ENCODE measurements at regions not wholly inside any gene's neighbourhood (a gene's known extent, or its start where the extent isn't known, plus 50 kb on each side); places are given as distances from the start of the nearest gene placed in this dataset.

DNA sequence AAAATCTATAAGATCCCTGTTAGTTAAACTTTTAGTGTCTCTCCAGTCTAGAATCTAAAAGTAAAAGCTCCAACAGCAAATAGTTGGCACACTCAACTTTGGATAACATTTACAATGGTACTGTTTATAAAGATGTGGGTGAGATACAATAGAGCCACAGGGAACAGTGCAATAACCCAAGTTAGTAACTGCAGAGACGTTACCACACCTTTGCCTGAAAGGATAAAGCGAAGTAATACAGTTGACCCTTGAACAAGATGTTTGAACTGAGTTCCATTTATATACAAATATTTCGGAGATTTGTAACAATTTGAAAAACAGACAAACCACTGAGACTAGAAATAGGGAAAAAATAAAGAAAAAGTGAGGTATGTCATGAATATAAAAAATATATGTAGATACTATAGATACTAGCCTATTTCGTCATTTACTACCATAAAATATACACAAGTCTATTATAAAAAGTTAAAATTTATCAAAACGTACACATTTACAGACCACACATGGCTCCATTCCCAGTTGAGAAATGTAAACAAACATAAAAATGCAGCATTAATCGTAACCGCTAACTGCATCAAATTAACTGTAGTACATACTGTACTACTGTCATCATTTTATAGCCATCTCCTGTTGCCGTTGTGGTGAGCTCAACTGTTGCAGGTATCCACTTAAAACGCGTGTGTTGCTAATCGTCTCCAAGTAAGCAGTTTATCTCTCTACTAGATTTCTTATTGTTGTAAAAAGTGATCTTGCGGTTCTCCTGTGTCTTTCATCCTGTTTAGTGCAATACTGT is 56.5 kb upstream of the HIF1A start:
- H3K27me3 Mint-ChIP-seq = no peaks in the 10 kb centered on the region
- H3K4me1 Mint-ChIP-seq = peaks cover 16 to 26% (median 22%) of the 10 kb centered on the region in 3 donors
- H3K9me3 Mint-ChIP-seq = no peaks in the 10 kb centered on the region
- H3K4me3 Mint-ChIP-seq = no peak overlapping the region
- H3K36me3 Mint-ChIP-seq = peaks cover 3% of the 10 kb centered on the region
- no peak overlapping the region for H3K27ac Mint-ChIP-seq

DNA sequence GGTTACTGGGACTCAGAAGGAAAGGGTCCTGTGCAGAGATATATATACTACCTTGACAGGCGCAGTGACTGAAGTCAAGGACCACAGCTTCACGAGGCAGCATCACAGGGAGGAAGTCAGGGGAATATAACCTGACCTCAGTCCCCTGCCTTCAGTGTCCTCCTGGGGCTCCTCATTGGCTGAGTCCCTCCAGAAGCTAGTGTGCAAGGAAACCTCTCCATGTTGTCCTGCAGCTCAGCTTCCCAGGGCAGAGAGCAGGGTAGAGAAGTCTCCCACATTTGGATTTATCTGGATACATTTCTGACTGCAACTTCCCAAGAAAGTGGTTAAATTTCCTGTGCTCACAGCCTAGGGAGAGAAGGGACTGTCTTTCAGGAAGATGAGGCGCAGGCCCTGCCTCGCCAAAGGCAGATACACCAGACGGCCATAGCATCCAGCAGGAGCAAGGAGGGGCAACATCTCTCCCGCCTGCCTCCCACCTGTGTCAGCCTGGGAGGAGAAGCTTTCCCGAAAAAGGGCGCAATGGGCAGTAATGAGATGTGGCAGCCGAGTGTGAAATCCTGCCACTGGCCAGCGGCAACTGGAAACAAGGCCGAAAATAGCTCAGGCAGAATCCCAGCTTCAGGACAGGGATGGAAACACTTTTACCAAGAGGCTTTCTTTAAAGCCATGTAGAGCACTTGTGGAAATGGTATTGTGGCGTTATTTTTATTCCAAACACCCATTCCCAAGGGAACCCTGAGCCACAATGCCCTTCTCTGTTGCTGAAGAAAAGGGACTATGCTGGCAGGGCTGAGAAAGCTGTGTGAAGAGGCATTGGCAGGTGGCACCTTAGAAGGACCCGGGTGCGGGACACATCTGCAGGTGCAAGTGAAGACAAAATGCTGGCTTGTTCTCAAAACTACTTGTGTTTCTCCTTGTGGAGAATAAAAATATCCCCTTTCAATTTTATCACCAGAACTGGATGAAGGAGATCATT is 54.9 kb upstream of the HIF1A start:
- Mint-ChIP-seq H3K27me3 (no peaks in the 10 kb centered on the region), H3K4me1 (peaks cover 27 to 36% (median 35%) of the 10 kb centered on the region in 3 donors), H3K27ac (no peak overlapping the region), H3K9me3 (no peaks in the 10 kb centered on the region), H3K36me3 (peaks cover 3% of the 10 kb centered on the region), H3K4me3 (no peak overlapping the region)

DNA sequence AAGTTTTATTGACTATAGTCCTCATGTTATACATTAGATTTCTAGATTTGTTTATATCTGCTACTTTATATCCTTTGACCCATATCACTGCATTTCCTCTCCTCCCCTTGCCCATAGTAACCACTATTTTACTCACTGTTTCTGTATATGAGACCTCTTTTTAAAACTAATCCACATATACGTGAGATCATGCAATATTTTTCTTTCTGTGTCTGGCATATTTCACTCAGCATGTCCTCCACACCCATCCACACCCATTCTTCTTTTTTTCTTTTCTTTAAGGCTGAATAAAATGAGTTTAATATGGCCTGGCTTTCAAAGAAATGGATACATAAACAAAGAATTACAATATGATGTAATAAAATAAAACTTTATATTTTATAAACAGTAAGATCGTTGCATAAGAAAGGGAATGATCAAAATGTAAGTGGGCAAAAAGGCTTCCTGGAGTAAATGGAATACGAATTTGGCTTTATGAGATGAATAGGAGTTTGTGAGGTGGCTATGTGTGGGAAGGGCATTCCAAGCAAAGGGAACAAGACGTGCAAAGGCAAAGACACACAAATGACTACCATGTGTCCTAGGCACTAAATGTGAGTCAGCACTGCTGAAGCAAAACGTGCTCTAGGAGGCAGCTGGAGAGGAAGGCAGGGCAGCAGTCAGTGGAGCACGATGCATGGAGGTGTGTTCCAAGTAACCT is 53.2 kb upstream of the HIF1A start:
- H3K27me3 Mint-ChIP-seq = no peaks in the 10 kb centered on the region
- H3K4me3 Mint-ChIP-seq = peak overlapping the region in 1 of 4 donors; percentile 65
- H3K4me1 Mint-ChIP-seq = peaks cover 20 to 29% (median 26%) of the 10 kb centered on the region in 3 donors
- H3K9me3 Mint-ChIP-seq = no peaks in the 10 kb centered on the region
- peak overlapping the region in 1 of 3 donors; percentile 12 for H3K27ac Mint-ChIP-seq
- H3K36me3 Mint-ChIP-seq = peaks cover 3% of the 10 kb centered on the region

DNA sequence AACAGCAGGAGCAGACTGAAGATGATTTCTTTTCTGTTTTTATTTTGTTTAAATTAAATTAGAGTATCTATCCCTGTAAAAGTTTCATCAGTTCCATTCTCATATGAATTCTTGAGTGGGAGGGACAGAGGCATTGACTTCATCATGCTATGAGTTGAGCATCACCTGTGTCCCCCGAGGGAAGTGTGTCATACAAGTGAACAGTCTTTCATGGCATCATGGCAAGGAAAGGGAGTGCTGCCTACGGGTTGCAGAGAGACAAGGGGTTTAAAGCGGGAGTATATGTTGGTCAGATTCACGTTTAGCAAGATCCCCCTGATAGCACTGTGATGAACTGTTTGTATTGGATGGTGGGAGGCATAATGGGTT is 52.7 kb upstream of the HIF1A start:
- Mint-ChIP-seq H3K9me3 (no peaks in the 10 kb centered on the region), H3K27ac (peak overlapping the region in 1 of 3 donors; percentile 12), H3K4me1 (peaks cover 19 to 27% (median 22%) of the 10 kb centered on the region in 3 donors), H3K4me3 (no peak overlapping the region), H3K36me3 (no peaks in the 10 kb centered on the region), H3K27me3 (no peaks in the 10 kb centered on the region)

DNA sequence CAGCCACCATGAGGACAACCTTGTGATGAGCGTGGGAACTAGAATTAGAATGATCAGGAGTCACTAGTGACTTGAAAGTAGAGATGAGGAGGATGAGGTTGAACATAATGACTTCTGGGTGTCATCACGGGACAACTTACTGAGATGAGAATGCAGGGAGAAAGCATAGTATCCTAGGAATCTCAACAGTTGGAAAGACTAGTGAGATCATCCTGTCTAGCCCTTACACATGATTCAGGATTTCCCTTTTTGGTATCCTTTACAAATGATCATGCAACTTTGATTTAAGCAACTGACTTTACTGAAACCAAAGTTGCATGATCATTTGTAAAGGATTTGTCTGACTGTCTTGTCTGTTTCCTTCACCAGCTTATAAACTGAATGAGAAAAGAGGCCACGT is 51.8 kb upstream of the HIF1A start:
- Mint-ChIP-seq H3K36me3 (no peaks in the 10 kb centered on the region), H3K27ac (peak overlapping the region in 2 of 3 donors; percentile 50 to 79), H3K27me3 (no peaks in the 10 kb centered on the region), H3K9me3 (no peaks in the 10 kb centered on the region), H3K4me3 (no peak overlapping the region), H3K4me1 (peaks cover 18 to 27% (median 19%) of the 10 kb centered on the region in 3 donors)

DNA sequence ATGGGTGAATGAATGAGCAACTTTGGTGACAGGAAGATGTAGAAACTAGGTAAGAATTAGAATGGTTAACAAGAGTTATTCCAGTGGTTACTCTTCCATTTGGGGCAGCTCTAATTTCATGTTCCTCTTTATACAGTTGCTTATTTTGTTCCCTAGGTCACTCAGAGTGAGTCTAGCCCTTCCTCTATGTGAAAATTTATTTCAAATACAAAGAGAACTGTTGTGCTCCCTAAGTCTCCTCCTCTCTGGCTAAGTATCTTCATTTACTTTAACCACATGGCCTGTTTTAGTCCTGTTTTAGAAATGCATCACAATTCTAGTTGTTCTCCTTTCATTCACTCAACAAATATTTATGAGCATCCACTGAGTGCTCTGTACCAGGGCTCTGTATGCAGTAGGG is 51.1 kb upstream of the HIF1A start:
- Mint-ChIP-seq H3K27me3 (no peaks in the 10 kb centered on the region), H3K4me1 (peaks cover 18 to 27% (median 19%) of the 10 kb centered on the region in 3 donors), H3K36me3 (no peaks in the 10 kb centered on the region), H3K9me3 (no peaks in the 10 kb centered on the region), H3K27ac (peak overlapping the region; percentile 33 to 79 (median 50)), H3K4me3 (peak overlapping the region in 1 of 4 donors; percentile 68)

DNA sequence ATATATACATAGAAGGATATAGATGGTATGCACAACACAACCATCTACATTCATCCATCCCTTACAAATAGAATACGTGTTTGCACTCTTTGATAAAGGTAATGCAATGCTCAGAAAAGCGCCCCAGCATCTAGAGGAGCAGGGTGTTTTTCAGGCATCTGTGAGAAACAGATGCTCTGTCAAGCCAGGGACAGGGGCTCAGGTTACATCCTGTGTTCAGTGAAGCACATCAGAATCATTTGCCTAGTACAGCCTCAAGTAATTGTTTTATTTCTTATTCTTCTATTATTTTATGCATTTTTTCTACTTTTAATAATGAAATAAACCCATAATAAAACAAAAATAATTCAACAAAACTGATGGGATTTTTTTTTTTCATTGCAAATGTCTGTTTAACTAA is 50.5 kb upstream of the HIF1A start:
- peak overlapping the region in 2 of 4 donors; percentile 61 to 68 for H3K4me3 Mint-ChIP-seq
- no peaks in the 10 kb centered on the region for H3K9me3 Mint-ChIP-seq
- H3K27me3 Mint-ChIP-seq = no peaks in the 10 kb centered on the region
- H3K4me1 Mint-ChIP-seq = peaks cover 18 to 27% (median 19%) of the 10 kb centered on the region in 3 donors
- peak overlapping the region in 2 of 3 donors; percentile 50 to 79 for H3K27ac Mint-ChIP-seq
- no peaks in the 10 kb centered on the region for H3K36me3 Mint-ChIP-seq

DNA sequence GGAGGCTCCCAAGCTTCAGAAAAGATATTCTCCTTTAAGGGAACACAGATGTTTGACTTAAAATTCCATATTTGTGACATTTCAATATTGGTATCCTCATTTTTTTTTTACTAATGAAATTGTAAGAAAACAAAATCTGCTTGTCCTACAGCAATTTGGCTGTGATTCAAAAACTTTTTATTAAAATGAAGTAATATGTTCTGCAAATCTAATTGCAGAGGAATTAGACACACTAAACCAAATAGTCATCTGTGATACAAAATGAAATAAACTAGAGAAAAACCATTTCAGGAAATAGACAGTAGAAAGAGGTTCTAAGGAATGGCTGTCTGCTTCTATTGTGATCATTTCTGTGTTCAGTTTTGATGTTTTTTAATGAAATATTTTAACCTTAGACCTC is 50.1 kb upstream of the HIF1A start:
- H3K9me3 Mint-ChIP-seq = no peaks in the 10 kb centered on the region
- peak overlapping the region in 1 of 4 donors; percentile 29 for H3K4me3 Mint-ChIP-seq
- H3K27ac Mint-ChIP-seq = no peak overlapping the region
- no peaks in the 10 kb centered on the region for H3K36me3 Mint-ChIP-seq
- H3K4me1 Mint-ChIP-seq = peaks cover 18 to 27% (median 19%) of the 10 kb centered on the region in 3 donors
- no peaks in the 10 kb centered on the region for H3K27me3 Mint-ChIP-seq
